ENCODE measurements at regions not wholly inside any gene's neighbourhood (a gene's known extent, or its start where the extent isn't known, plus 50 kb on each side); places are given as distances from the start of the nearest gene placed in this dataset.

GRCh38 chr17:33598797-33599196 is 305.7 kb upstream of the ASIC2 start:
- no peak for TF ChIP-seq POLR2A (IDR thresholded peaks at IDR 0.05)
- TF ChIP-seq CTCF (IDR thresholded peaks at IDR 0.05) = no peak
